HepG2 (cell line): ENCODE measurements at regions not wholly inside any gene's neighbourhood (a gene's known extent, or its start where the extent isn't known, plus 50 kb on each side); places are given as distances from the start of the nearest gene placed in this dataset.

Source experiments
- ATAC-seq: fragments of 200-7000 bp; cut with Tn5 transposase; 3 replicates; pipeline ENCODE4 v1.9.1; 2020; ENCODE audit warnings: mild to moderate bottlenecking, moderate library complexity
- BruUV-seq: library from RNA; stranded (reverse); fragments of 400-500 nt; replicated peaks from 2 replicates; lab custom pipeline; 2021; lab: Mats Ljungman, UMichigan
- CTCF ChIA-PET: fragments of 300-600 bp; formaldehyde crosslinking; extraction: SDS; loops from one replicate; lab custom pipeline; 2021; ENCODE audit warnings: low total read pairs, inconsistent platforms, low intra/inter-chr PET ratio; lab: Yijun Ruan, JAX
- POLR2A ChIA-PET: fragments of 350-600 bp; sonication (Branson Sonifier 250); formaldehyde crosslinking; loops from one replicate; lab custom pipeline; 2020; ENCODE audit warnings: antibody characterized with exemption, inconsistent platforms; lab: Yijun Ruan, JAX
- DNase-seq: peaks from one replicate; pipeline ENCODE4 v3.0.0-alpha.2; 2015; ENCODE audit warnings: low spot score
- FAIRE-seq: peaks from 3 replicates; lab custom pipeline; 2011; peaks lifted over from hg19 to GRCh38; lab: Jason Lieb, UNC
- H2AFZ ChIP-seq: one replicate; pipeline ENCODE4 v1.6.1; 2011; ENCODE audit warnings: low read length, inconsistent platforms
- H3K27ac ChIP-seq: fragments of 300-600 bp; 3 replicates; pipeline ENCODE4 v1.8.0; 2011; ENCODE audit warnings: mixed run types, mild to moderate bottlenecking, mixed read lengths, low read length, inconsistent platforms; ENCODE audit not compliant: insufficient read depth; ENCODE audit errors: extremely low read length
- H3K27me3 ChIP-seq, 2 experiments: fragments of 200-600 bp in 1 of 2; 2 replicates in 1 of 2; 3 replicates in 1 of 2; pipeline versions ENCODE4 v1.6.0 to v1.8.0; 2011; ENCODE audit warnings: low read length in 2 of 2, mild to moderate bottlenecking in 2 of 2, moderate library complexity in 2 of 2, inconsistent platforms in 1 of 2; ENCODE audit not compliant: insufficient read depth in 2 of 2, control insufficient read depth in 1 of 2
- H3K36me3 ChIP-seq, 2 experiments: fragments of 200-600 bp in 1 of 2; replicated peaks in 1 of 2; 2 replicates in 1 of 2; 3 replicates in 1 of 2; pipeline versions ENCODE4 v1.5.1 to v1.8.0; 2011; ENCODE audit warnings: low read length in 2 of 2, inconsistent platforms in 1 of 2; ENCODE audit not compliant: insufficient read depth in 2 of 2, control insufficient read depth in 1 of 2
- H3K4me1 ChIP-seq: 2 replicates; pipeline ENCODE4 v1.5.1; 2012; ENCODE audit warnings: low read length, inconsistent platforms; ENCODE audit not compliant: insufficient read depth
- H3K4me2 ChIP-seq: 2 replicates; pipeline ENCODE4 v1.6.0; 2011; ENCODE audit warnings: low read depth, low read length, inconsistent platforms
- H3K4me3 ChIP-seq, 3 experiments: fragments of 200-600 bp in 1 of 3; sonication (generic), shearing (Covaris generic) in 1 of 3; replicated peaks in 1 of 3; 2 replicates each; pipeline ENCODE4 v1.5.1; 2011 to 2016; ENCODE audit warnings: low read length in 3 of 3, inconsistent platforms in 2 of 3, low read depth in 2 of 3, mild to moderate bottlenecking in 2 of 3, control low read depth in 1 of 3, mixed read lengths in 1 of 3; ENCODE audit not compliant: insufficient read depth in 1 of 3
- H3K79me2 ChIP-seq: one replicate; pipeline ENCODE4 v1.6.1; 2011; ENCODE audit warnings: low read length, inconsistent platforms; ENCODE audit not compliant: insufficient read depth
- H3K9ac ChIP-seq: 2 replicates; pipeline ENCODE4 v1.6.0; 2011; ENCODE audit warnings: mild to moderate bottlenecking, low read depth, low read length, inconsistent platforms; ENCODE audit not compliant: insufficient read depth
- H3K9me3 ChIP-seq: 2 replicates; pipeline ENCODE4 v1.5.1; 2012; ENCODE audit warnings: mild to moderate bottlenecking, low read length
- H4K20me1 ChIP-seq: 2 replicates; pipeline ENCODE4 v1.6.0; 2011; ENCODE audit warnings: inconsistent platforms, mild to moderate bottlenecking, low read length, moderate library complexity; ENCODE audit not compliant: insufficient read depth
- ARNT ChIP-seq: fragments of 450-650 bp; IDR thresholded peaks from 2 replicates; pipeline ENCODE4 v1.6.1; 2017
- ATAD3A ChIP-seq: sonication (generic); formaldehyde crosslinking; IDR thresholded peaks from 2 replicates; pipeline ENCODE4 v1.4.0; 2020; ENCODE audit warnings: missing genetic modification reagents
- BORCS8-MEF2B ChIP-seq: sonication (generic); formaldehyde crosslinking; IDR thresholded peaks from 2 replicates; pipeline ENCODE4 v1.8.0; 2022; ENCODE audit warnings: mild to moderate bottlenecking, missing genetic modification reagents
- DNMT3B ChIP-seq: conservative IDR thresholded peaks from 2 replicates; pipeline ENCODE4 v1.6.1; 2016; ENCODE audit warnings: missing biosample characterization, control low read depth
- PAF1 ChIP-seq: IDR thresholded peaks from 2 replicates; pipeline ENCODE4 v1.6.1; 2016; ENCODE audit warnings: missing genetic modification reagents, missing compliant biosample characterization
- TAF1 ChIP-seq: sonication (generic); formaldehyde crosslinking; IDR thresholded peaks from 2 replicates; pipeline ENCODE4 v1.4.0; 2020; ENCODE audit warnings: missing genetic modification reagents
- TMF1 ChIP-seq: sonication (generic); formaldehyde crosslinking; IDR thresholded peaks from 2 replicates; pipeline ENCODE4 v1.8.1; 2022; ENCODE audit warnings: low read depth, missing genetic modification reagents
- TOPORS ChIP-seq: sonication (generic); formaldehyde crosslinking; IDR thresholded peaks from 2 replicates; pipeline ENCODE4 v1.8.0; 2023; ENCODE audit warnings: mild to moderate bottlenecking, missing genetic modification reagents
- ZUFSP ChIP-seq: sonication (generic); formaldehyde crosslinking; IDR thresholded peaks from 2 replicates; pipeline ENCODE4 v1.9.0; 2021; ENCODE audit warnings: missing genetic modification reagents, mild to moderate bottlenecking, borderline replicate concordance
- WGBS: methylation state at CpG from one replicate; pipeline ENCODE4 v1.1.6; 2017; ENCODE audit warnings: low lambda C conversion rate; 5-methylcytosine and 5-hydroxymethylcytosine counted together
- in situ Hi-C: cut with HindIII; loops from 2 replicates; pipeline ENCODE4 v1.10.0; 2017; ENCODE audit warnings: low pct_unique_long_range_greater_than_20kb; ENCODE audit not compliant: extremely low pct_ligation_motif_present
- intact Hi-C: fragments of 100-400 bp; cut with micrococcal nuclease; formaldehyde crosslinking; loops from one replicate; pipeline ENCODE4 v1.10.0; 2022; ENCODE audit not compliant: unreplicated experiment
- TF ChIP-seq, protein P1 (sequence below): sonication (generic); formaldehyde crosslinking; conservative IDR thresholded peaks from 2 replicates; pipeline ENCODE4 v1.8.0; 2022; ENCODE audit warnings: mild to moderate bottlenecking, moderate library complexity, missing genetic modification reagents
- TF ChIP-seq, protein P2 (sequence below): sonication (generic); formaldehyde crosslinking; IDR thresholded peaks from 2 replicates; pipeline ENCODE4 v1.4.0; 2020; ENCODE audit warnings: missing genetic modification reagents
- TF ChIP-seq, protein P3 (sequence below): sonication (generic); formaldehyde crosslinking; IDR thresholded peaks from 2 replicates; pipeline ENCODE4 v1.4.0; 2020; ENCODE audit warnings: mild to moderate bottlenecking, missing genetic modification reagents

DNA sequence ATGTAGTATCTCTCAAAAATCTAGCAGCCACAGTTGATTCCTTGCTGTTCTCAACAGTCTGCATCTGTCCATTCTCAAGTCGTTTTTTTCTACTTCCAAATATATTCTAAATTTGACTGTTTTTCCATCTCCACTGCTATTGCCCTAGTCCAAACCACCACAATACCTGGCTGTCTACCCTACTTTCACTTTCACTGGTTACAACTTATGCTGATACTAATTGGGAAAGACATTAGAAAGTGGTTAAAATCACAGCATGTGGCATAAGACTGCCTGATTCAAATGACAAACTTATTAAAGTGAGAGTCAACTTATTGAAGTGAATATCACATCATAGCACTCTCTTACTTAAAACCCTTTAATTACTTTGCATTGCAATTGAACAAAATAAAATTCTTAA lies 72.6 kb downstream of the CHST2 start:
- ChIA-PET POLR2A (no interaction called here), CTCF (no interaction called here)
- no peak for ATAC-seq
- Histone ChIP-seq H3K36me3 (no peaks in the 10 kb centered on the region), H4K20me1 (no peaks in the 10 kb centered on the region), H3K4me2 (no peak overlapping the region), H3K4me1 (no peaks in the 10 kb centered on the region), H3K27me3 (no peaks in the 10 kb centered on the region), H3K79me2 (no peaks in the 10 kb centered on the region), H3K27ac (no peak overlapping the region), H3K4me3 (no peak overlapping the region), H2AFZ (no peak overlapping the region), H3K9ac (no peak overlapping the region), H3K9me3 (no peaks in the 10 kb centered on the region)
- in situ Hi-C loops = no loop called here
- FAIRE-seq = no peak
- no peak for DNase-seq
- WGBS = 3% methylated on average over 1 of the region's 1 CpG
- TF ChIP-seq TMF1 (CRISPR knock-in tag) (no peak), BORCS8-MEF2B (no peak), TAF1 (CRISPR knock-in tag) (no peak), PAF1 (no peak), DNMT3B (CRISPR knock-in tag) (no peak), ZUFSP (CRISPR knock-in tag) (no peak), ATAD3A (CRISPR knock-in tag) (no peak), TOPORS (CRISPR knock-in tag) (no peak), ARNT (no peak)
- TF ChIP-seq, protein P1, sequence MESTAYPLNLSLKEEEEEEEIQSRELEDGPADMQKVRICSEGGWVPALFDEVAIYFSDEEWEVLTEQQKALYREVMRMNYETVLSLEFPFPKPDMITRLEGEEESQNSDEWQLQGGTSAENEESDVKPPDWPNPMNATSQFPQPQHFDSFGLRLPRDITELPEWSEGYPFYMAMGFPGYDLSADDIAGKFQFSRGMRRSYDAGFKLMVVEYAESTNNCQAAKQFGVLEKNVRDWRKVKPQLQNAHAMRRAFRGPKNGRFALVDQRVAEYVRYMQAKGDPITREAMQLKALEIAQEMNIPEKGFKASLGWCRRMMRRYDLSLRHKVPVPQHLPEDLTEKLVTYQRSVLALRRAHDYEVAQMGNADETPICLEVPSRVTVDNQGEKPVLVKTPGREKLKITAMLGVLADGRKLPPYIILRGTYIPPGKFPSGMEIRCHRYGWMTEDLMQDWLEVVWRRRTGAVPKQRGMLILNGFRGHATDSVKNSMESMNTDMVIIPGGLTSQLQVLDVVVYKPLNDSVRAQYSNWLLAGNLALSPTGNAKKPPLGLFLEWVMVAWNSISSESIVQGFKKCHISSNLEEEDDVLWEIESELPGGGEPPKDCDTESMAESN (CRISPR knock-in tag) = no peak
- TF ChIP-seq, protein P2, sequence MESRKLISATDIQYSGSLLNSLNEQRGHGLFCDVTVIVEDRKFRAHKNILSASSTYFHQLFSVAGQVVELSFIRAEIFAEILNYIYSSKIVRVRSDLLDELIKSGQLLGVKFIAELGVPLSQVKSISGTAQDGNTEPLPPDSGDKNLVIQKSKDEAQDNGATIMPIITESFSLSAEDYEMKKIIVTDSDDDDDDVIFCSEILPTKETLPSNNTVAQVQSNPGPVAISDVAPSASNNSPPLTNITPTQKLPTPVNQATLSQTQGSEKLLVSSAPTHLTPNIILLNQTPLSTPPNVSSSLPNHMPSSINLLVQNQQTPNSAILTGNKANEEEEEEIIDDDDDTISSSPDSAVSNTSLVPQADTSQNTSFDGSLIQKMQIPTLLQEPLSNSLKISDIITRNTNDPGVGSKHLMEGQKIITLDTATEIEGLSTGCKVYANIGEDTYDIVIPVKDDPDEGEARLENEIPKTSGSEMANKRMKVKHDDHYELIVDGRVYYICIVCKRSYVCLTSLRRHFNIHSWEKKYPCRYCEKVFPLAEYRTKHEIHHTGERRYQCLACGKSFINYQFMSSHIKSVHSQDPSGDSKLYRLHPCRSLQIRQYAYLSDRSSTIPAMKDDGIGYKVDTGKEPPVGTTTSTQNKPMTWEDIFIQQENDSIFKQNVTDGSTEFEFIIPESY (CRISPR knock-in tag) = no peak
- TF ChIP-seq, protein P3, sequence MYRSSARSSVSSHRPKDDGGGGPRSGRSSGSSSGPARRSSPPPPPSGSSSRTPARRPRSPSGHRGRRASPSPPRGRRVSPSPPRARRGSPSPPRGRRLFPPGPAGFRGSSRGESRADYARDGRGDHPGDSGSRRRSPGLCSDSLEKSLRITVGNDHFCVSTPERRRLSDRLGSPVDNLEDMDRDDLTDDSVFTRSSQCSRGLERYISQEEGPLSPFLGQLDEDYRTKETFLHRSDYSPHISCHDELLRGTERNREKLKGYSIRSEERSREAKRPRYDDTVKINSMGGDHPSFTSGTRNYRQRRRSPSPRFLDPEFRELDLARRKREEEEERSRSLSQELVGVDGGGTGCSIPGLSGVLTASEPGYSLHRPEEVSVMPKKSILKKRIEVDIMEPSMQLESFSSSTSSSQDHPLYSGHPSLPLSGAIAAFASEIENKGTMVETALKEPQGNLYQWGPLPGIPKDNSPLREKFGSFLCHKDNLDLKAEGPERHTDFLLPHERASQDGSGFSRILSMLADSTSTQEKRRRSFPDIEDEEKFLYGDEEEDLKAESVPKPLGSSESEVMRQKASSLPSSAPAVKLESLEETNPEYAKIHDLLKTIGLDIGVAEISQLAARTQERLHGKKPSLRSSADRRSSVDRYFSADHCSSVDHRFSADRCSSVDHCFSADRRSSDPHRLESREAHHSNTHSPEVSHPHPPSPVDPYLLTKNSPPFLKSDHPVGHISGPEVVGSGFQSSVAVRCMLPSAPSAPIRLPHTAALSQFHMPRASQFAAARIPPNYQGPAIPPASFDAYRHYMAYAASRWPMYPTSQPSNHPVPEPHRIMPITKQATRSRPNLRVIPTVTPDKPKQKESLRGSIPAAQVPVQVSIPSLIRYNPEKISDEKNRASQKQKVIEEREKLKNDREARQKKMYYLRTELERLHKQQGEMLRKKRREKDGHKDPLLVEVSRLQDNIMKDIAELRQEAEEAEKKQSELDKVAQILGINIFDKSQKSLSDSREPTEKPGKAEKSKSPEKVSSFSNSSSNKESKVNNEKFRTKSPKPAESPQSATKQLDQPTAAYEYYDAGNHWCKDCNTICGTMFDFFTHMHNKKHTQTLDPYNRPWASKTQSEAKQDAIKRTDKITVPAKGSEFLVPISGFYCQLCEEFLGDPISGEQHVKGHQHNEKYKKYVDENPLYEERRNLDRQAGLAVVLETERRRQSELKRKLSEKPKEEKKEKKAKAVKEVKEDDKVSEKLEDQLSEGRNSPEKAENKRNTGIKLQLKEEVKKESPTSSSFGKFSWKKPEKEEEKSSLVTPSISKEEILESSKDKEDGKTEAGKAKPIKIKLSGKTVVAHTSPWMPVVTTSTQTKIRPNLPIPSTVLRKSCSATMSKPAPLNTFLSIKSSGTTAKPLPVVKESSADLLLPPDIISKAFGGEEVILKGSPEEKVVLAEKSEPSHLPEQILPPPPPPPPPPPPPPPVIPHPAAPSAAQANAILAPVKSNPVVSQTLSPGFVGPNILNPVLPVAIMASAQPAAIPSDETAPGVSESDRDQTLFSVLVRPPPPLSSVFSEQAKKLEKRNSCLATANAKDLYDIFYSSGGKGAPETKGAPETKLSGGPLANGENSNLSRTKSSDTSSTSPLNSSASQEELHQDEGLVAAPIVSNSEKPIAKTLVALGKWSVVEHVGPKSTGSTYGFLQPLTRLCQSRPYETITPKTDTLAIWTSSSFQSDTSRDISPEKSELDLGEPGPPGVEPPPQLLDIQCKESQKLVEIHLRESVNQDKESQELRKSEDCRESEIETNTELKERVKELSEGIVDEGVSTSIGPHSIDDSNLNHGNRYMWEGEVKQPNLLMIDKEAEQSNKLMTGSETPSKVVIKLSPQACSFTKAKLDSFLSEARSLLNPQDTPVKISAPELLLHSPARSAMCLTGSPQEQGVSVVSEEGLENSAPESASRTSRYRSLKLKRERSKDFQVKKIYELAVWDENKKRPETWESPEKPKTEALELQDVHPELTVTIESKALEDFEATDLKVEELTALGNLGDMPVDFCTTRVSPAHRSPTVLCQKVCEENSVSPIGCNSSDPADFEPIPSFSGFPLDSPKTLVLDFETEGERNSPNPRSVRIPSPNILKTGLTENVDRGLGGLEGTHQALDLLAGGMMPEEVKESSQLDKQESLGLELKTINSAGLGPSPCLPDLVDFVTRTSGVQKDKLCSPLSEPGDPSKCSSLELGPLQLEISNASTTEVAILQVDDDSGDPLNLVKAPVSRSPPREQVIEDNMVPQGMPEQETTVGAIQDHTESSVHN = no peak
- no TSS peak for BruUV-seq
- intact Hi-C loops = no loop called here
